ENCODE measurements at regions not wholly inside any gene's neighbourhood (a gene's known extent, or its start where the extent isn't known, plus 50 kb on each side); places are given as distances from the start of the nearest gene placed in this dataset.
"Not testable (repeated sequence)": the region's sequence is repeated elsewhere in the genome, so short reads cannot be mapped to it uniquely, and the experiment has no call there.

DNA sequence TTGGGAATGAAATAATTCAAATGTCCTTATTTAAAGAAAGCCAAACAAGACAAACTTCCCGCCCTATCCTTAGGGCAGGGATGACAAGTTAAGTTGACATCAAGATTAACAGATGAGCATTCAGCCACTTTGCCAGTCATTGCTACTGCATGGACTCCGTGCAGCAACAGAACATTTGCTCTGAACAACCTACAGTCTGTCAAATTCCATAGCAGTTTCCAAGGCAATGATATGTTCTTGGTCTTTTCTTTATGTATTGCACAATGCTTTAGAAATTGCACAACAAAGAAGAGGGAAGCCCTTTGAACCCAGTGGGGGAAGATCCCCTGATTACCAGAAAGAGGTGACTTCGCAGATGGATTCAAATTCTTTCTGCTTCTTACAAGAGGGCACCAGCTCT is 269.8 kb downstream of the BCAT1 start:
- in situ Hi-C loops (cut with HindIII; ENCODE audit: low sequenced_read_pairs) = no loop called here

DNA sequence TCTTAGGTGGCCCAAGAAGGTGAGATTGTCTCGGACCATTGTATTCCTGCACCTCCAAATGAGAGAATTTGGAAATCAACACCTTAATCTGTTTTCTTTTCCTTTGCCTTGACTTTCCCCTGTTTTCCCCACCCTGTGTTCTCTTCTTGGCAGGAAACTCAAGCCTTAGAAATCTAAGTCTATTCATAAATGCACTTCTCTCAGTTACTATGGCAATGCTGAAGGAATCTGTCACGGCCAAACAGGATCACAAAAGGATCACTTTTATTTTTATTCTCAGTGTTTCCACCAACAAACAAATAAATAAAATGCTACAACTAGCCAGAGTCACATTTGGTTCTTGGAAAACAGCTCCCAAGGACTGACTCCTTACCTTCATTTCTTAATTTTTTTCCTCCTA is 270.5 kb downstream of the BCAT1 start:
- in situ Hi-C loops (cut with HindIII; ENCODE audit: low sequenced_read_pairs) = no loop called here

DNA sequence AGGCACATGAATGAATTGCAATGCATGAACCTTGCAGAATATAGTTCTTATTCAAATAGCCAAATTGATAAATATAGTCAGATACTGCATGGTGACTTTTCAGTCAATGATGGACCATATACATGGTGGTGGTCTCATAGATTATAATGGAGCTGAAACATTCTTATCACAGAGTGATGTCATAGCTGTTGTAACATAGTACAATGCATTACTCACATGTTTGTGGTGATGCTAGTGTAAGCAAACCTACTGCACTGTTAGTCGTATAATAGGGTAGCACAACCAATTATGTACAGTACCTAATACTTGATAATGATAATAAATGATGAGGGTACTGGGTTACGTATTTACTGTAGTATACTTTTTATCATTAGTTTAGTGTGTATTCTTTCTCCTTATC is 280.3 kb downstream of the BCAT1 start:
- in situ Hi-C loops (cut with HindIII; ENCODE audit: low sequenced_read_pairs) = no loop called here

DNA sequence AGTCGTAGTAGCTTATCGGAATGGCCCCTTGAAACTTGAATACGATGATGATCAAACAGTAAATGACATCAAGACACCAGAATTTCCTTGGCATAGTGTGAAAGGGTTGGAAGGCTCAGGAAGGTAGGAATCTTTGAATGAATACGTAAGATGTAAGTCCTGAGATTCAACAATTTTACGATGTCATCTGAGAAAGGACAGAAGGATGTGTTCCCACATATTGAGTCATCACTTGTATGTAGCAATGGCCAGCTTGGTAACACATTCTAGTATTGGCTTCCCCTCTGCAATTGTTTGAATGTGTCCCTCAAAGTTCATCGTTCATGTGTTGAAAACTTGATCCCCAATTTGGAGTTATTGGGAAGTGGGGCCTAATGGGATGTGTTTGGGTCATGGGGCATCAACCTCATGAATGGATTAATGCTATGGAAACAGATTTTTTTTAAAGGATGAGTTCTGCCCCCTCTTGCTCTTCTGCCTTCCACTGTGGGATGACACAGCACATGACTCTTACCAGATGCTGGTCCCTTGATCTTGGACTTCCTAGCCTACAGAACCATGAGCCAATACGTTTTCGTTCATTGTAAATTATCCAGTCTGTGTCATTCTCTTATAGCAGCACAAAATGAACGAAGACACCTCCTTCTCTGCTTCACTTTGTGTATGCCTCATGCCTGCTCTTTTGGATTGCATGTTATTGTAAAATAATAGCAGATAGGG is 284.6 kb downstream of the BCAT1 start:
- in situ Hi-C loops (cut with HindIII; ENCODE audit: low sequenced_read_pairs) = no loop called here

GRCh38 chr12:24661657-24662096 is 287.2 kb downstream of the BCAT1 start:
- in situ Hi-C loops (cut with HindIII; ENCODE audit: low sequenced_read_pairs) = no loop called here

DNA sequence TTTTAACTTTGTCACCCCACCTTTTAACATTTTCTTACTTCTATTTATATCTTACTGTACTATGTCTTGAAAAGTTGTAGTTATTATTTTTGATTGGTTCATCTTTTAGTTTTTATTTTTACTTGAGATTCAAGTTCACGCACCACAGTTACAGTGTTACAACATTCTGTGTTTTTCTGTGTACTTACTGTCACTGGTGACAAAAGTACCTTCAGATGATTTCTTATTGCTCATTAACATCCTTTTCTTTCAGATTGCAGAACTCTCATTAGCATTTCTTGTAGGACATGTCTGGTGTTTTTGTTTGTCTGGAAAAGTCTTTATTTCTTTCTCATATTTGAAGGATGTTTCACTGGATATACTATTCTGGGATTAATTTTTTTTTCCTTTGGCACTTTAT is 289.9 kb downstream of the BCAT1 start:
- in situ Hi-C loops (cut with HindIII; ENCODE audit: low sequenced_read_pairs) = no loop called here

DNA sequence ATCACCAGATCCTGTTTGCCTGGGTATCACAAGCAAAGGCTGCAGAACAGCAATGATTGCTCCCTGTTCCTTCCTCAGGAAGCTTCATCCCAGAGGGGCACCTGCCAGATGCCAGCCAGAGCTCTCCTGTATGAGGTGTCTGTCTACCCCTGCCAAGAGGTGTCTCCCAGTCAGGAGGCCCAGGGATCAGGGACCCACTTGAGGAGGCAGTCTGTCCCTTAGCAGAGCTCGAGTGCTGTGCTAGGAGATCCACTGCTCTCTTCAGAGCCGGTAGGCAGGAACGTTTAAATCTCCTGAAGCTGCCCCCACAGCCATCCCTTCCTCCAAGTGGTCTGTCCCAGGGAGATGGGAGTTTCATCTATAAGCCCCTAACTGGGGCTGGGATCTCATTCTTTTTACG is 294.6 kb downstream of the BCAT1 start:
- in situ Hi-C loops (cut with HindIII; ENCODE audit: low sequenced_read_pairs) = not testable (repeated sequence)

DNA sequence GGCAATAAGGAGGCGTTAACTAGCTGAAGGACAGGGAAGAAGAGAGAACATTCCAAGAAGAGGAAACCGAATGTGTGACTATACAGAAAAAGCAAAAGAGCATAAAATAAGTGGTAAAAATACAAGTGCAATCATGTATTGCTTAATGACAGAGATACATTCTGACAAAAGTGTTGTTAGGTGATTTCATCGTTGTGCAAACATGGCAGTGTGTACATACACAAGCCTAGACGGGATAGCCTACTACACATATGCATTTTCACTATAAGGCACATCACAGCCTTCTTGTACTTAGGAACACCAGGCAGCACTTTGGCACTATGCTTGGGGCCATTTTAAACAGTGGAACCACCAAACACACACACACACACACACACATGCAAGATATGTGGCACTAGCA is 299.3 kb downstream of the BCAT1 start:
- in situ Hi-C loops (cut with HindIII; ENCODE audit: low sequenced_read_pairs) = no loop called here

DNA sequence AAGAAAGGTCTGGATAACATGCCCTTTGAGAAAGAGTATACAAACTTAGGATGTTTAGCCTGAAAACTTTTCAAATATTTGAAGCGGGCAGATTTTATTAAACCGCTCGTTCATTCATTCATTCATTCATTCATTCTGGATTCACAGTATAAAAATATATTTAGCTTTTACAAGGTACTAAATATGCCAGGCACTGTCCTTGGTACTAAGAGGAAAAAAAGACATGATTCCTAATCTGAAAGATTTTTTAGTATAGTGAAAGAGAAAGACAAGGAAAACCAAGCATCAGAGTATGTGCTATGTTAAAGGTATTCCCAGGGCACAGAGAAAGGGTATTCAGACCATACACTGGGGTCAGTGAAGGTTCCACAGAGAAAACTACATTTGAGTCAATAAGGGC is 299.7 kb downstream of the BCAT1 start:
- in situ Hi-C loops (cut with HindIII; ENCODE audit: low sequenced_read_pairs) = no loop called here

DNA sequence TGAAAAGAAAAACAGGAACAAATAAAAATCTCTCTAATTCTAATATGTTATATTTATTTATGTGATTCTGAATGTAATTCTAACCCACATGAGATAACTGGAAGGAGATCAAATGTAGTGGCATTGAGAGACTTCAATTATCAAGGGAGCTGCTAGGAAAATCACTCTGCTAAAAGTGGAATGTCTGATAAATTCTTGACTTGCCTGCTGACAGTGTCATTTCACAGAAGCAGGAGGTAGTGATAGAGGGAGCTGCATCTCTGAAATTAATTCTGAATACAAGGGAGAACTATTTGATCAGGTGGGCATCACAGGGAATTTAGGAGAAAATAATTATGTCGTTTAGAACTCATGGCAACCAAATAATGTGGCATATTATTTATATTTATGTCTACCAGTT is 303.6 kb downstream of the BCAT1 start:
- in situ Hi-C loops (cut with HindIII; ENCODE audit: low sequenced_read_pairs) = no loop called here

DNA sequence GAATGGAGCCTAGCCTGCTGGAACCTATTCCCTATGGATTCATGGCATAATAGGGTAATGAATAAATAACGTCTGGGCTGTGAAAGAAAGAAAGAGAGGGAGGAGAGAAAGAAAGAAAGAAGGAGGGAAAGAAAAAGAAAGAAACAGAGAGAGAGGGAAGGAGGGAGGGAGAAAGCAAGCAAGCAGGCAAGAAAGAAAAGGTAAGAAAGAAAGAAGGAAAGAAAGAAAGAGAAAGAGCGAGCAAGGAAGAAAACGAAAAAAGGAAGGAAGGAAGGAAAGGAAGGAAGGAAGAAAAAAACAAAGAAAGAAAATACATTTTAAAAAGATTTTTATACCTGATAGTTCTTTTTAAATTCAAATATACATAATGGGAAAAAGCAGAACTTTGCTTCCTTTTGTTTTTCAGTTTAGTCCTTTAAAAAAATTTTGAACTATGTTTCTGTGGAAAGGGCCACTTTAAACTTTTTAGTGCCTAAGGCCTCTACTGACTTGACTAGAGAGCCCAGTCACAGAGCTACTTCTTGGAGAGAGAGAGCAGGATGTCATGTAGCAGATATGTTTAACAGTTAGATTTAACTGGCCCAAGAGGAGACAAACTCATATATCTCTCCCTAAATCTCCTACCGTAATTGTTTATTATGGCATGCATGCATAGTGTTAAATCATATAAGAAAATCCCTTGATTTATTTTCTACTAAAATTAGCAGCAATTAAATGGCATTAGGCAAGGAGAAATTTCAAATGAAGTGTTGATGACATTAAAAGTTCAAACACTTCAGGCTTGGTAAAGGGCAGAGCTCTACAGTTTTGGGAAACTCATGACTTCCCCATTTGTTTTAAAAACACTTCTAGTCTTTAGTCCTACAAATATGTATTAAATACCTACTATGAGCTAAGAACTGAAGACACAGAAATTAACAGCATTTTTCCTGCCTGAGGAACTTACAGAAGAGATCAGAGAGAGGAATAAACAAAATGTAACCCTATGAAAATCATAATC is 305.5 kb downstream of the BCAT1 start:
- in situ Hi-C loops (cut with HindIII; ENCODE audit: low sequenced_read_pairs) = no loop called here

DNA sequence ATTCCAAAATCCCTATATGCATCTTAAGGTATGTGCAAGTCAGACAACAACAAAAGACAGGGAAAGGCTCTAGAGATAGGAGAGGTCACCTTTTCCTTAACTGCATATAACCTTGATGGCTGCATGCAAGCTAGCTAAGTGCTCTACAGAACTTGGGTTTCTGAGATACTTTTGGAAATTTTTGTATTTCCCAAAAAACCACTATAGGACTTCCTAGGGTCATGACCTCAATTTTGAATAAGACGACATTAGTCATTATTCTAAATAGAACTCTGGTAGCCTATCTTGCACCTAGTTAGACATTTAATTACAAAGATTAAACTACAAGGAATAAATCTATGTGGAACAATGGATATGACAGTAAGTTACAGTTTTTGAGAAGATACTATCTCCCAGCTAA is 309.3 kb downstream of the BCAT1 start:
- in situ Hi-C loops (cut with HindIII; ENCODE audit: low sequenced_read_pairs) = no loop called here

DNA sequence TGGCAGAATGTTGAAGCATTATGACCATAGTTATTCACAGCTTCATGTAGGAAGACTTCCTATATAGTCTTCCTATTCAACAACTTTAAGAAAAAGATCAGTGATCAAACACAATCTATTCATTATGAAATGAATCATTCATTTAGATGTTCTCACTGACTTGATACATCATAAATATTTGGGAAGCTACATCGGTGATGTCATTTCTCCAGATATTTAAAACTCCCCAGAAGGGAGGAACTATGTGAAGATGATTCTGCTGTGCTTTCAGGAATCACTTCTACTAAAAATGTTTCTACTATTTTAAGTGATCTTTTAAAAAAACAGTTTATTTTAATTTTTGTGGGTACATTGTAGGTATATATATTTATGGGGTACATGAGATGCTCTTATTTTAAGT is 316.4 kb downstream of the BCAT1 start:
- in situ Hi-C loops (cut with HindIII; ENCODE audit: low sequenced_read_pairs) = no loop called here

GRCh38 chr12:24631676-24632426 is 317.1 kb downstream of the BCAT1 start:
- in situ Hi-C loops (cut with HindIII; ENCODE audit: low sequenced_read_pairs) = no loop called here

GRCh38 chr12:24630856-24631255 is 318.0 kb downstream of the BCAT1 start:
- in situ Hi-C loops (cut with HindIII; ENCODE audit: low sequenced_read_pairs) = no loop called here

DNA sequence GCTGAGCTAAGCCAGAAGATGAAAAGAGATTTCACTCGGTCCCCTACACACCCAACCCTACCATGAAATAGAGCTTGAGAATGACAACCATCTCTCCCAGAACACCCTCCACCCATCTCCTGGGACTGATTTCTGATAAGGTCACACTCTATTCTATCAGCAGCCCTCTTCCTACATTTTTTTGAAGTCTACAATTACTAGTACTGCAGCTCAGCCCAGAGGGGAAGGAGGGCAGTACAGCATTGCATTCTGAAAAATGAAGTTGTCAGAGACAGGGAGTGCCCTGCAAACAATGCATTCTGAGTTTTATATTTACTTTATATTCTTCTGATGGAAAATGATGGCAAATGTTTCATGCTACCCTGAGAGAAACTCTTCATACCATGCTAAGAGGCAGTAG is 318.5 kb downstream of the BCAT1 start:
- in situ Hi-C loops (cut with HindIII; ENCODE audit: low sequenced_read_pairs) = no loop called here

- in situ Hi-C loops (cut with HindIII; ENCODE audit: low sequenced_read_pairs) = no loop called here
Measured at GRCh38 chr12:24625103-24625502, 323.8 kb downstream of the BCAT1 start.

- in situ Hi-C loops (cut with HindIII; ENCODE audit: low sequenced_read_pairs) = not testable (repeated sequence)
Measured at GRCh38 chr12:24619954-24620353, 328.9 kb downstream of the BCAT1 start.

DNA sequence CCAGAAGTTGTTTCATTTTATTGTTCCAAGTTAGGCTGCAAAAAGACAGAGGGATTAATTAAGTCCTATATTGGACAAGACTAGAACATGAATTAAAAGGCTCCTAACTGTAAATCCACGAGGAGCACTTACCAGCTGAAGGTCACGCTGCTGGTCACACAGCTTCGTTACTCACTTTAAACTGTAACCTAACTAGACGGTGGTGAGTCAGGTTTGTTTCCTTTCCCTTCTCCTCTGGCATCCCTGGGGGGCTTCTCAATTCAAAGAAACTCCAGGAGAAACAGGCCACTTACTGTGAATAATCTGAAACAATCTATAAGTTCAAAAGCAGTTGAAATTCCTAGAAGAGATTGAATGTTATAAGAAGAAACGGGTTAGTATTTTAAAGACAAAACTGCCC is 331.4 kb downstream of the BCAT1 start:
- in situ Hi-C loops (cut with HindIII; ENCODE audit: low sequenced_read_pairs) = no loop called here

- in situ Hi-C loops (cut with HindIII; ENCODE audit: low sequenced_read_pairs) = no loop called here
Measured at GRCh38 chr12:24615967-24616411, 332.9 kb downstream of the BCAT1 start.

DNA sequence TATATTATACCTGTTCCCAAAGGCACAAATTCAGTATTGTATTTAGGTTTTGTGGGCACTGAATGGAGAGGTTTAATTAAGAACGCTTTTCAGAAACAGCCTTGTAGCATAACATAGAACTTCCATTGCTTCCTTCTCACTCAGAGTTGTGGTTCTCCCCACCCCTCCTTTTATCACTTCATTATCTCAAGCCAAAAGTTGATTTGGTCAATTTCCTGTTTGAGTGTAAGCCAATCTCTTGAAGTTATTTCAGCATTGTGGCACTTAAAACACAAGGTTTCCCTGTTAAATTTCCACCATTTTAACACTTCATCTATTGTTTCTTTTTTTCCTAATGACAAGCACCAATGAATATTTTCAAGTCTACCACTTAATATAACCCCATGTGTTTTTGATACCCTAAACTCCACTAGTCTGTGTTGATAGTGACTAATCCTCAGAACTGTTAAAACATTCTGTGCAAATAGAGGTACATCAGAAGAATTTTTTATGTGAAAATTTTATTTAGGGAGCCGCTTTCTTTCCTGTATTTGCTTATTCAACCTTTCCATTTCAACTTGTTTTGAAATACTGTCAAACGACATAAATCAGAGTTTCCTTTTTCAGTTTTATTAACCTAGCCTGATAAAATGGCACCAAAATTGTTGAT is 340.1 kb downstream of the BCAT1 start:
- in situ Hi-C loops (cut with HindIII; ENCODE audit: low sequenced_read_pairs) = no loop called here

All from endothelial cell of hepatic sinusoid (primary cell).